GM19240 (cell line): ENCODE measurements at regions not wholly inside any gene's neighbourhood (a gene's known extent, or its start where the extent isn't known, plus 50 kb on each side); places are given as distances from the start of the nearest gene placed in this dataset.
"Not testable (repeated sequence)": the region's sequence is repeated elsewhere in the genome, so short reads cannot be mapped to it uniquely, and the experiment has no call there.

Experiments used
- DNase-seq: peaks from one replicate; pipeline ENCODE4 v3.0.0; 2011; ENCODE audit warnings: low spot score; ENCODE audit not compliant: insufficient read length

GRCh38 chr10:11667756-11668155 lies 56.3 kb upstream of the USP6NL start:
- no peak for DNase-seq

GRCh38 chr10:11663763-11664555 lies 52.5 kb upstream of the USP6NL start:
- peak; percentile 38 for DNase-seq

GRCh38 chr10:11663126-11663515 lies 51.7 kb upstream of the USP6NL start:
- not testable (repeated sequence) for DNase-seq

GRCh38 chr10:11661441-11661840 lies 50.0 kb upstream of the USP6NL start:
- no peak for DNase-seq
